ENCODE measurements at regions not wholly inside any gene's neighbourhood (a gene's known extent, or its start where the extent isn't known, plus 50 kb on each side); places are given as distances from the start of the nearest gene placed in this dataset.

GRCh38 chr1:67530071-67530470, 99.9 kb upstream of the SERBP1 start:
- H3K27me3 ChIP-seq (ENCODE audit: control insufficient read depth, insufficient read depth, low read length): no peaks in the 10 kb centered on the region
- H3K36me3 ChIP-seq (ENCODE audit: control insufficient read depth, insufficient read depth, low read length): no peaks in the 10 kb centered on the region
- TF ChIP-seq REST (IDR thresholded peaks at IDR 0.05; ENCODE audit: insufficient read depth in 1 of 2, low read depth in 2 of 2, low read length in 1 of 2) (no peak), TCF7L2 (IDR thresholded peaks at IDR 0.05; ENCODE audit: low read depth, low read length) (no peak), SIN3A (IDR thresholded peaks at IDR 0.05; ENCODE audit: borderline replicate concordance, insufficient read depth, low read depth, low read length) (no peak)
- no peak overlapping the region for H3K27ac ChIP-seq (ENCODE audit: low read length)
- no peak overlapping the region for H3K4me3 ChIP-seq (ENCODE audit: low read depth in 2 of 2, low read length in 2 of 2)
- BruUV-seq (replicated peaks): no TSS peak
- in situ Hi-C loops (cut with HindIII; ENCODE audit: low pct_unique_long_range_greater_than_20kb, low sequenced_read_pairs) (loop anchor here (25.0 kb wide), 1 partner anchor 132 kb away; no protein-coding TSS in a partner anchor), intact Hi-C loops (cut with micrococcal nuclease; ENCODE audit: unreplicated experiment) (loop anchor here (10.0 kb wide), 1 partner anchor 155 kb away; the partner anchor contains the start of gene GADD45A)
- DNase-seq (ENCODE audit: low read depth, low spot score) (no peak), ATAC-seq (no peak)
- ChIA-PET POLR2A (no interaction called here), CTCF (no interaction called here)
- no peaks in the 10 kb centered on the region for H3K9me3 ChIP-seq (ENCODE audit: control insufficient read depth, insufficient read depth, low read depth, low read length)
- peaks cover 15% of the 10 kb centered on the region for H3K4me1 ChIP-seq (ENCODE audit: control insufficient read depth, insufficient read depth, low read length)

- peak; percentile 80 for DNase-seq (ENCODE audit: low read depth, low spot score)
- Histone ChIP-seq H3K27ac (ENCODE audit: low read length) (peak overlapping the region; percentile 60), H3K4me1 (ENCODE audit: control insufficient read depth, insufficient read depth, low read length) (peaks cover 18% of the 10 kb centered on the region), H3K36me3 (ENCODE audit: control insufficient read depth, insufficient read depth, low read length) (no peaks in the 10 kb centered on the region), H3K9me3 (ENCODE audit: control insufficient read depth, insufficient read depth, low read depth, low read length) (no peaks in the 10 kb centered on the region), H3K4me3 (ENCODE audit: low read depth in 2 of 2, low read length in 2 of 2) (no peak overlapping the region), H3K27me3 (ENCODE audit: control insufficient read depth, insufficient read depth, low read length) (no peaks in the 10 kb centered on the region)
- POLR2A ChIA-PET: interaction anchor here (0.6 kb wide), 1 partner anchor 159 kb away, joined by 7 read pairs; no protein-coding TSS in a partner anchor
- CTCF ChIA-PET: interaction anchor here (0.5 to 2.5 kb wide), 6 partner anchors 29 to 326 kb away, joined by 3 to 25 read pairs (median 4); no protein-coding TSS in a partner anchor
- in situ Hi-C loops (cut with HindIII; ENCODE audit: low pct_unique_long_range_greater_than_20kb, low sequenced_read_pairs): loop anchor here (25.0 kb wide), 1 partner anchor 130 kb away; no protein-coding TSS in a partner anchor
- peak; percentile 88 for ATAC-seq
- BruUV-seq (replicated peaks): no TSS peak
- TF ChIP-seq SIN3A (IDR thresholded peaks at IDR 0.05; ENCODE audit: borderline replicate concordance, insufficient read depth, low read depth, low read length) (no peak), REST (IDR thresholded peaks at IDR 0.05; ENCODE audit: insufficient read depth in 1 of 2, low read depth in 2 of 2, low read length in 1 of 2) (no peak), CTCF (IDR thresholded peaks at IDR 0.05) (peak; percentile 79)
- intact Hi-C loops (cut with micrococcal nuclease; ENCODE audit: unreplicated experiment): loop anchor here (1.0 to 10.0 kb wide), 2 partner anchors 152 to 228 kb away; partner anchors contain the start of gene GADD45A
These were observed 102.4 kb upstream of the SERBP1 start for GRCh38 chr1:67532452-67533216.
